ENCODE measurements at regions not wholly inside any gene's neighbourhood (a gene's known extent, or its start where the extent isn't known, plus 50 kb on each side); places are given as distances from the start of the nearest gene placed in this dataset.

- no peak for DNase-seq (ENCODE audit: low spot score in 2 of 2)
- 86 to 89% methylated on average over 2 of the region's 2 CpGs for WGBS, 2 donors
- H3K4me3 ChIP-seq (ENCODE audit: low read depth, poor library complexity, severe bottlenecking) = no peak overlapping the region
- TF ChIP-seq CTCF (IDR thresholded peaks at IDR 0.05) = no peak
- no peak for TF ChIP-seq POLR2A (IDR thresholded peaks at IDR 0.05)
- intact Hi-C loops (cut with DNase I; ENCODE audit: low total_unique reads) = no loop called here
Observed at GRCh38 chr5:50984640-50985039, 318.2 kb downstream of the PARP8 start.

- 89 to 90% methylated on average over 15 of the region's 15 CpGs for WGBS, 2 donors
- intact Hi-C loops (cut with DNase I; ENCODE audit: low total_unique reads) = no loop called here
- TF ChIP-seq CTCF (IDR thresholded peaks at IDR 0.05) = no peak
- no peak for TF ChIP-seq POLR2A (IDR thresholded peaks at IDR 0.05)
Observed at GRCh38 chr5:50990296-50990924, 324.0 kb downstream of the PARP8 start.

GRCh38 chr5:50995285-50995942 lies 329.0 kb downstream of the PARP8 start:
- no peak for TF ChIP-seq CTCF (IDR thresholded peaks at IDR 0.05)
- TF ChIP-seq POLR2A (IDR thresholded peaks at IDR 0.05) = no peak
- intact Hi-C loops (cut with DNase I; ENCODE audit: low total_unique reads) = no loop called here
- no peak overlapping the region for H3K4me3 ChIP-seq (ENCODE audit: low read depth, poor library complexity, severe bottlenecking)
- WGBS, 2 donors = 82 to 84% methylated on average over 3 of the region's 3 CpGs
- DNase-seq (ENCODE audit: low spot score in 2 of 2) = no peak

More at GRCh38 chr5:50990296-50990924, 324.0 kb downstream of the PARP8 start:
- no peak overlapping the region for H3K4me3 ChIP-seq (ENCODE audit: low read depth, poor library complexity, severe bottlenecking)
- no peak for DNase-seq (ENCODE audit: low spot score in 2 of 2)

GRCh38 chr5:51001227-51001923 lies 334.9 kb downstream of the PARP8 start:
- TF ChIP-seq CTCF (IDR thresholded peaks at IDR 0.05) (no peak), POLR2A (IDR thresholded peaks at IDR 0.05) (no peak)
- no peak overlapping the region for H3K4me3 ChIP-seq (ENCODE audit: low read depth, poor library complexity, severe bottlenecking)
- WGBS, 2 donors = 62 to 69% methylated on average over 4 of the region's 4 CpGs
- intact Hi-C loops (cut with DNase I; ENCODE audit: low total_unique reads) = no loop called here
- no peak for DNase-seq (ENCODE audit: low spot score in 2 of 2)

- no peak overlapping the region for H3K4me3 ChIP-seq (ENCODE audit: low read depth, poor library complexity, severe bottlenecking)
- intact Hi-C loops (cut with DNase I; ENCODE audit: low total_unique reads) = no loop called here
- DNase-seq (ENCODE audit: low spot score in 2 of 2) = no peak
- TF ChIP-seq POLR2A (IDR thresholded peaks at IDR 0.05) = no peak
- WGBS, 2 donors = 87 to 90% methylated on average over 3 of the region's 3 CpGs
Observed at GRCh38 chr5:51002368-51002767, 335.9 kb downstream of the PARP8 start.

- TF ChIP-seq POLR2A (IDR thresholded peaks at IDR 0.05) (no peak), CTCF (IDR thresholded peaks at IDR 0.05) (no peak)
- intact Hi-C loops (cut with DNase I; ENCODE audit: low total_unique reads) = no loop called here
- 78 to 88% methylated on average over 2 of the region's 2 CpGs for WGBS, 2 donors
- no peak overlapping the region for H3K4me3 ChIP-seq (ENCODE audit: low read depth, poor library complexity, severe bottlenecking)
- no peak for DNase-seq (ENCODE audit: low spot score in 2 of 2)
Observed at GRCh38 chr5:51013036-51013435, 346.6 kb downstream of the PARP8 start.
